MM.1S (cell line): ENCODE measurements at regions not wholly inside any gene's neighbourhood (a gene's known extent, or its start where the extent isn't known, plus 50 kb on each side); places are given as distances from the start of the nearest gene placed in this dataset.

Experiments
- EZH2 ChIP-seq: fragments of 300-600 bp; sonication (generic); optimal IDR thresholded peaks from 2 replicates; pipeline ENCODE3; 2017; ENCODE audit warnings: low read depth, mild to moderate bottlenecking, antibody characterized with exemption, low read length, mixed read lengths
- EZH2phosphoT487 ChIP-seq: fragments of 300-600 bp; sonication (generic); IDR thresholded peaks from 2 replicates; pipeline ENCODE4 v1.6.1; 2018; ENCODE audit warnings: antibody characterized with exemption, low read length
- TF ChIP-seq, protein P1 (sequence below): fragments of 300-600 bp; sonication (generic); IDR thresholded peaks from 2 replicates; pipeline ENCODE4 v1.5.1; 2016; ENCODE audit warnings: antibody characterized with exemption, low read length, mixed read lengths

GRCh38 chr2:150320608-150321007, 166.9 kb downstream of the RND3 start:
- TF ChIP-seq, protein P1, sequence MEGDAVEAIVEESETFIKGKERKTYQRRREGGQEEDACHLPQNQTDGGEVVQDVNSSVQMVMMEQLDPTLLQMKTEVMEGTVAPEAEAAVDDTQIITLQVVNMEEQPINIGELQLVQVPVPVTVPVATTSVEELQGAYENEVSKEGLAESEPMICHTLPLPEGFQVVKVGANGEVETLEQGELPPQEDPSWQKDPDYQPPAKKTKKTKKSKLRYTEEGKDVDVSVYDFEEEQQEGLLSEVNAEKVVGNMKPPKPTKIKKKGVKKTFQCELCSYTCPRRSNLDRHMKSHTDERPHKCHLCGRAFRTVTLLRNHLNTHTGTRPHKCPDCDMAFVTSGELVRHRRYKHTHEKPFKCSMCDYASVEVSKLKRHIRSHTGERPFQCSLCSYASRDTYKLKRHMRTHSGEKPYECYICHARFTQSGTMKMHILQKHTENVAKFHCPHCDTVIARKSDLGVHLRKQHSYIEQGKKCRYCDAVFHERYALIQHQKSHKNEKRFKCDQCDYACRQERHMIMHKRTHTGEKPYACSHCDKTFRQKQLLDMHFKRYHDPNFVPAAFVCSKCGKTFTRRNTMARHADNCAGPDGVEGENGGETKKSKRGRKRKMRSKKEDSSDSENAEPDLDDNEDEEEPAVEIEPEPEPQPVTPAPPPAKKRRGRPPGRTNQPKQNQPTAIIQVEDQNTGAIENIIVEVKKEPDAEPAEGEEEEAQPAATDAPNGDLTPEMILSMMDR, result no peak
- no peak for TF ChIP-seq EZH2
- no peak for TF ChIP-seq EZH2phosphoT487
